IMR-90 (cell line): ENCODE measurements at regions not wholly inside any gene's neighbourhood (a gene's known extent, or its start where the extent isn't known, plus 50 kb on each side); places are given as distances from the start of the nearest gene placed in this dataset.
A peak's percentile ranks its signal among the peaks of the same experiment; 100 is the strongest.

Source experiments
- ATAC-seq: fragments of 200-7000 bp; cut with Tn5 transposase; 2 replicates; pipeline ENCODE4 v1.9.1; 2020; ENCODE audit warnings: low read depth, mild to moderate bottlenecking, moderate library complexity
- BruUV-seq: library from RNA; stranded (reverse); fragments of 400-500 nt; replicated peaks from 2 replicates; lab custom pipeline; 2021; lab: Mats Ljungman, UMichigan
- CTCF ChIA-PET: fragments of 300-600 bp; formaldehyde crosslinking; extraction: SDS; loops from one replicate; lab custom pipeline; 2021; ENCODE audit warnings: antibody characterized with exemption; lab: Yijun Ruan, JAX
- POLR2A ChIA-PET: fragments of 300-600 bp; sonication (Branson Sonifier 250); formaldehyde crosslinking; loops from one replicate; lab custom pipeline; 2022; ENCODE audit warnings: antibody characterized with exemption; ENCODE audit not compliant: unreplicated experiment; lab: Charles Lee
- DNase-seq: peaks from one replicate; pipeline ENCODE4 v3.0.0; 2013
- H2AFZ ChIP-seq: replicated peaks from 2 replicates; pipeline ENCODE3; 2013; ENCODE audit warnings: low read length, mild to moderate bottlenecking; ENCODE audit not compliant: poor library complexity
- H2AK5ac ChIP-seq: 2 replicates; pipeline ENCODE4 v1.6.1; 2013; ENCODE audit warnings: low read depth, low read length, inconsistent platforms
- H2AK9ac ChIP-seq: replicated peaks from 2 replicates; pipeline ENCODE3; 2013; ENCODE audit warnings: mild to moderate bottlenecking, low read depth, low read length, moderate library complexity; ENCODE audit not compliant: poor library complexity
- H2BK120ac ChIP-seq: 2 replicates; pipeline ENCODE4 v1.6.1; 2013; ENCODE audit warnings: low read depth, low read length, inconsistent platforms
- H2BK15ac ChIP-seq: 3 replicates; pipeline ENCODE4 v1.6.1; 2013; ENCODE audit warnings: low read depth, low read length, inconsistent platforms
- H2BK20ac ChIP-seq: 2 replicates; pipeline ENCODE4 v1.6.1; 2013; ENCODE audit warnings: low read depth, mild to moderate bottlenecking, inconsistent platforms, low read length, moderate library complexity
- H2BK5ac ChIP-seq: 2 replicates; pipeline ENCODE4 v1.6.1; 2013; ENCODE audit warnings: mild to moderate bottlenecking, low read depth, low read length, inconsistent platforms; ENCODE audit not compliant: poor library complexity, severe bottlenecking
- H3K14ac ChIP-seq: replicated peaks from 2 replicates; pipeline ENCODE4 v1.6.1; 2013; ENCODE audit warnings: low read depth, low read length, inconsistent platforms
- H3K18ac ChIP-seq: 2 replicates; pipeline ENCODE4 v1.6.1; 2013; ENCODE audit warnings: low read depth, low read length, control low read depth
- H3K23ac ChIP-seq: 2 replicates; pipeline ENCODE4 v1.6.1; 2013; ENCODE audit warnings: low read depth, low read length, inconsistent platforms
- H3K27ac ChIP-seq: 2 replicates; pipeline ENCODE4 v1.5.1; 2013; ENCODE audit warnings: mild to moderate bottlenecking, control low read depth, low read length; ENCODE audit not compliant: insufficient read depth
- H3K27me3 ChIP-seq: 2 replicates; pipeline ENCODE4 v1.6.1; 2013; ENCODE audit warnings: low read length; ENCODE audit not compliant: control insufficient read depth, insufficient read depth
- H3K36me3 ChIP-seq: 2 replicates; pipeline ENCODE4 v1.6.1; 2013; ENCODE audit warnings: low read length, mixed read lengths; ENCODE audit not compliant: control insufficient read depth, insufficient read depth
- H3K4ac ChIP-seq: 2 replicates; pipeline ENCODE4 v1.6.1; 2013; ENCODE audit warnings: low read depth, low read length, inconsistent platforms
- H3K4me1 ChIP-seq: 2 replicates; pipeline ENCODE4 v1.6.1; 2013; ENCODE audit warnings: low read length, mixed read lengths; ENCODE audit not compliant: control insufficient read depth, insufficient read depth
- H3K4me2 ChIP-seq: 2 replicates; pipeline ENCODE4 v1.6.1; 2013; ENCODE audit warnings: low read depth, mild to moderate bottlenecking, control low read depth, low read length, moderate library complexity
- H3K4me3 ChIP-seq: 2 replicates; pipeline ENCODE4 v1.5.1; 2013; ENCODE audit warnings: low read depth, mild to moderate bottlenecking, control low read depth, low read length, moderate library complexity; ENCODE audit not compliant: insufficient read depth
- H3K56ac ChIP-seq: 2 replicates; pipeline ENCODE4 v1.6.1; 2013; ENCODE audit warnings: low read length, inconsistent platforms; ENCODE audit not compliant: insufficient read depth; ENCODE audit errors: extremely low read depth
- H3K79me1 ChIP-seq, 2 experiments: 2 replicates each; pipeline ENCODE4 v1.6.1; 2013; ENCODE audit warnings: low read length in 2 of 2, inconsistent platforms in 1 of 2, low read depth in 1 of 2
- H3K9ac ChIP-seq: 2 replicates; pipeline ENCODE4 v1.6.1; 2013; ENCODE audit warnings: low read depth, low read length, control low read depth
- H3K9me1 ChIP-seq: 2 replicates; pipeline ENCODE4 v1.6.1; 2013; ENCODE audit warnings: low read length, inconsistent platforms; ENCODE audit not compliant: insufficient read depth
- H3K9me3 ChIP-seq: 2 replicates; pipeline ENCODE4 v1.6.1; 2013; ENCODE audit warnings: low read length; ENCODE audit not compliant: control insufficient read depth, insufficient read depth
- H4K20me1 ChIP-seq: 2 replicates; pipeline ENCODE4 v1.6.1; 2013; ENCODE audit warnings: low read length, inconsistent platforms; ENCODE audit not compliant: insufficient read depth
- H4K5ac ChIP-seq: 2 replicates; pipeline ENCODE4 v1.6.1; 2013; ENCODE audit warnings: mild to moderate bottlenecking, low read depth, low read length, control low read depth
- H4K8ac ChIP-seq, 2 experiments: 2 replicates each; pipeline ENCODE4 v1.6.1; 2013; ENCODE audit warnings: low read depth in 2 of 2, low read length in 2 of 2, control low read depth in 1 of 2, inconsistent platforms in 1 of 2
- H4K91ac ChIP-seq: 2 replicates; pipeline ENCODE4 v1.6.1; 2013; ENCODE audit warnings: low read depth, low read length, inconsistent platforms; ENCODE audit not compliant: insufficient read depth
- CEBPB ChIP-seq: IDR thresholded peaks from 2 replicates; pipeline ENCODE4 v1.6.1; 2012; ENCODE audit warnings: low read depth, low read length, improper control_type of control experiment
- CHD1 ChIP-seq: IDR thresholded peaks from 2 replicates; pipeline ENCODE4 v1.6.1; 2012; ENCODE audit warnings: low read depth, low read length, improper control_type of control experiment
- NFE2L2 ChIP-seq: fragments of 150-350 bp; IDR thresholded peaks from 2 replicates; pipeline ENCODE4 v1.6.1; 2016; ENCODE audit warnings: low read depth, mild to moderate bottlenecking, low read length
- POLR2A ChIP-seq: IDR thresholded peaks from 2 replicates; pipeline ENCODE4 v1.6.1; 2012; ENCODE audit warnings: mild to moderate bottlenecking, low read depth, low read length
- RAD21 ChIP-seq: IDR thresholded peaks from 2 replicates; pipeline ENCODE4 v1.6.1; 2012; ENCODE audit warnings: low read length, improper control_type of control experiment
- WGBS, 2 experiments: methylation state at CpG; one replicate each; pipeline versions ENCODE4 v1.1.5 to v1.1.7; 2013; ENCODE audit warnings: missing lambda C conversion rate in 2 of 2; ENCODE audit not compliant: insufficient read length in 1 of 2; ENCODE audit errors: extremely low coverage in 2 of 2; 5-methylcytosine and 5-hydroxymethylcytosine counted together
- dilution Hi-C: fragments of 300-500 bp; cut with HindIII; formaldehyde crosslinking; loops from one replicate; pipeline ENCODE4 v1.14.3; 2018; ENCODE audit warnings: low sequenced_read_pairs; ENCODE audit not compliant: unreplicated experiment
- in situ Hi-C: fragments of 300-500 bp; cut with MboI; formaldehyde crosslinking; loops from 3 replicates; pipeline ENCODE4 v1.14.3; 2019; ENCODE audit warnings: low sequenced_read_pairs, inconsistent platforms, mixed read lengths
- intact Hi-C: fragments of 100-400 bp; cut with micrococcal nuclease; formaldehyde crosslinking; loops from 2 replicates; pipeline ENCODE4 v1.10.0; 2022

DNA sequence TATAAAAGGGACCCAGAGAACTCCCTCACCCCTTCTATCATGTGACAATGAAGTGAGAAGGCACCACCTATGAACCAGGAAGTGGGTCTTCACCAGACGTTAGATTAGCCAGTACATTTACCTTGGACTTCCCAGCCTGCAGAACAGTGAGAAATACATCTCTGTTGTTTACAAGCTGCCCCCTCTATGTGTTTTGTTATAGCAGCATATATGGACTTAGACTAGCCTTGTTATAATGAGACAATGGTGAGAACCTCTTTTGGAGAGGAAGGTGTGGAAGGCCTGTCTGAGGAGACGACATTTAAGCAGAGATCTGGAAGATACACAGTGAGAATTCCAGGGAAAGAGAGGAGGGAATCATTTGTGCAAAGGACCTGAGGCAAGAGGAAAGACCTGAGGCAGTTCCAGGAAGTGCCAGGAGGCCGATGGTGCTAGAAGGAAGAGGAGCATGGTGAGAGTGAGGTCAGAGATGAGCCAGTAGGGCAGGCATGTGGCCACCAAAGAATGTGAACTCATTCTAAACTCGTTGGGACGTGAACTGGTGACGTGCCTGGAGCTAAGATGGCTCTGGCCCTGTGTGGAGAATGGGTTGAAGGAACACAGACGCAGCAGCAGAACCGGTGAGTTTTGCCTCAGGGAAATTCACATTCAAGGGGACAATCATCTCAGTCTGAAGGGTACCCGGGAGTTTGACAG is 98.9 kb upstream of the IRF2BP2 start:
- Histone ChIP-seq H2BK120ac (peak overlapping the region; percentile 58), H3K14ac (peak overlapping the region; percentile 68), H3K56ac (no peak overlapping the region), H2BK5ac (no peak overlapping the region), H2BK15ac (peak overlapping the region; percentile 79; the same call in 1 of the 3 replicates), H4K5ac (no peak overlapping the region), H3K23ac (peak overlapping the region; percentile 30; the same call in 1 of the 2 replicates), H3K4me2 (no peak overlapping the region), H3K27ac (no peak overlapping the region), H3K9me1 (peaks cover 13% of the 10 kb centered on the region; the same call in 1 of the 2 replicates), H3K4ac (peak overlapping the region; percentile 66), H3K9me3 (no peaks in the 10 kb centered on the region), H4K8ac (peak overlapping the region in 1 of 2 experiments; percentile 37; a peak in 1 of 4 replicates), H4K91ac (peak overlapping the region; percentile 58; the same call in 1 of the 2 replicates), H2BK20ac (peak overlapping the region; percentile 48), H3K36me3 (no peaks in the 10 kb centered on the region), H3K9ac (no peak overlapping the region), H3K79me1 (no peaks in the 10 kb centered on the region), H2AK5ac (peak overlapping the region; percentile 84), H3K27me3 (no peaks in the 10 kb centered on the region), H2AFZ (peak overlapping the region; percentile 69), H2AK9ac (peak overlapping the region; percentile 78), H3K18ac (no peak overlapping the region), H3K4me1 (peaks cover 8% of the 10 kb centered on the region), H3K4me3 (no peak overlapping the region), H4K20me1 (no peaks in the 10 kb centered on the region)
- in situ Hi-C loops: no loop called here
- dilution Hi-C loops: no loop called here
- DNase-seq (no peak), ATAC-seq (no peak)
- WGBS, 2 experiments: 93% methylated on average over 7 of the region's 9 CpGs; no CpG with 5 or more reads in 1 of the 2 experiments
- no TSS peak for BruUV-seq
- TF ChIP-seq POLR2A (no peak), CHD1 (no peak), NFE2L2 (no peak), CEBPB (no peak), RAD21 (no peak)
- ChIA-PET CTCF (no interaction called here), POLR2A (no interaction called here)
- intact Hi-C loops: no loop called here
